ENCODE measurements at regions not wholly inside any gene's neighbourhood (a gene's known extent, or its start where the extent isn't known, plus 50 kb on each side); places are given as distances from the start of the nearest gene placed in this dataset.

DNA sequence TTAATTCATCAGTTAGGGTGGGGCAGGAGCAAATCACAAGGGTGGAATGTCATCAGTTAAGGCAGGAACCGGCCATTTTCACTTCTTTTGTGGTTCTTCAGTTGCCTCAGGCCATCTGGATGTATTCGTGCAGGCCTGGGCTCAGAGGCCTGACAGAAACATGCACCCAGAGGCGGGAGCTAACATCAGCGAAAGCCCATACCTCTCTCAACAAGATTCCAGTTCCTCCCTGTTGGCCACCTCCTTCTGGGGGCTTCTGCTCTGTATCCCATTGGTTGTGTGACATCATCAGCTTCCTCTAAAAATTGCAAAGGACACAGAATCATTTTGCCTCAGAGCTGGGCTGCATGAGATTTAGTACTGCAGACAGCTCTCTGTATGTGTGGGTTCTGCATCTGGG lies 134.3 kb downstream of the ZNF664 start:
- Histone ChIP-seq H3K27me3 (no peaks in the 10 kb centered on the region), H3K4me3 (no peak overlapping the region), H3K9me3 (no peaks in the 10 kb centered on the region), H3K27ac (no peak overlapping the region), H3K36me3 (no peaks in the 10 kb centered on the region), H3K4me1 (no peaks in the 10 kb centered on the region)
- intact Hi-C loops (cut with DNase I), result no loop called here
- DNase-seq, result no peak
- no peak for ATAC-seq
- TF ChIP-seq, protein P1, sequence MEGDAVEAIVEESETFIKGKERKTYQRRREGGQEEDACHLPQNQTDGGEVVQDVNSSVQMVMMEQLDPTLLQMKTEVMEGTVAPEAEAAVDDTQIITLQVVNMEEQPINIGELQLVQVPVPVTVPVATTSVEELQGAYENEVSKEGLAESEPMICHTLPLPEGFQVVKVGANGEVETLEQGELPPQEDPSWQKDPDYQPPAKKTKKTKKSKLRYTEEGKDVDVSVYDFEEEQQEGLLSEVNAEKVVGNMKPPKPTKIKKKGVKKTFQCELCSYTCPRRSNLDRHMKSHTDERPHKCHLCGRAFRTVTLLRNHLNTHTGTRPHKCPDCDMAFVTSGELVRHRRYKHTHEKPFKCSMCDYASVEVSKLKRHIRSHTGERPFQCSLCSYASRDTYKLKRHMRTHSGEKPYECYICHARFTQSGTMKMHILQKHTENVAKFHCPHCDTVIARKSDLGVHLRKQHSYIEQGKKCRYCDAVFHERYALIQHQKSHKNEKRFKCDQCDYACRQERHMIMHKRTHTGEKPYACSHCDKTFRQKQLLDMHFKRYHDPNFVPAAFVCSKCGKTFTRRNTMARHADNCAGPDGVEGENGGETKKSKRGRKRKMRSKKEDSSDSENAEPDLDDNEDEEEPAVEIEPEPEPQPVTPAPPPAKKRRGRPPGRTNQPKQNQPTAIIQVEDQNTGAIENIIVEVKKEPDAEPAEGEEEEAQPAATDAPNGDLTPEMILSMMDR (IDR thresholded peaks at IDR 0.05), result no peak

DNA sequence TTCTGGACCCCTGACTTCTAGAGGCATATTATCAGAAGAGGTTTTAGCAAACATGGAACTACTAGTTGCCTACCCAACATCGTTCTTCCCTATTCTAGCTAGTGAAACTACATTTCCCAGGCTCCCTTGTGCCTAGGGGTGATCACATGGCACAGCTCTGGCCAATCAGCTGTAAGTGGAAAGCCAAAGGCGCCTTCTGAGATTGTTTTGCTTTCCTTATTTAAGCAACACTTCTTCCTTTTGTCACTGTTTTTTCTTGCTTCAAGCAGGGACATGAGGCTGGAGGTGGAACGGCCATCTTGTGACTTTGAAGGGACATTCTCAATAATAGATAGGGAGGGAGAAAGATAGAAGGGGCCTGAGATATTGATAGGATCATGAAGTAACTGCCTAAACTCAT lies 136.7 kb downstream of the ZNF664 start:
- H3K4me3 ChIP-seq, result no peak overlapping the region
- no peaks in the 10 kb centered on the region for H3K9me3 ChIP-seq
- H3K4me1 ChIP-seq, result no peaks in the 10 kb centered on the region
- no peak for DNase-seq
- ATAC-seq, result no peak
- TF ChIP-seq, protein P1 (IDR thresholded peaks at IDR 0.05), result no peak
- H3K27ac ChIP-seq, result no peak overlapping the region
- H3K36me3 ChIP-seq, result no peaks in the 10 kb centered on the region
- intact Hi-C loops (cut with DNase I), result no loop called here
- no peaks in the 10 kb centered on the region for H3K27me3 ChIP-seq

DNA sequence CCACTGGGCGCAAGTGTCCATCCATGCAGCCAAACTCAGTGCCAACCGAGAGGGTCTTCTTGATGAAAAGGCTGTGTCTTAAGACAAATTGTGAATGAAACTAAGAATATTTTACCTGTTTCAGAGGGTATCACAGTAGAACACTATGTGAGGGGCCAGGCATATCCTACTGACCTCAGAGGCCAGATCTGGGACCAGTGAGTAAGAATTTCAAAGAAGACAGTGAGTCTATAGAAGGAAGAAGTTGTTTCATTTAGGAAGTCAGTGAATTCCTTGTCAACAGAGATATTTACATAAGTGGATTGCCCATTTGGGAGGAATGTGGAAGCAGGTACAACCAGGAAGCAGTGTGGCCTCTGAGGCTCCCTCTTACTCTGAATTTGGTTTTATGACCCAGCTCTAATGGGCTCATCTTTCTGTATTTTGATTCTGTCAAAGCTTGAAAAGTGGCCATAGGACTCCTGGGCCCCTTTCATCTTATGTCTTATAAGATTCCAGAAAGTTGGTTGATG lies 137.4 kb downstream of the ZNF664 start:
- TF ChIP-seq, protein P1 (IDR thresholded peaks at IDR 0.05), result no peak
- Histone ChIP-seq H3K36me3 (no peaks in the 10 kb centered on the region), H3K4me3 (no peak overlapping the region), H3K27ac (no peak overlapping the region), H3K27me3 (no peaks in the 10 kb centered on the region), H3K4me1 (no peaks in the 10 kb centered on the region), H3K9me3 (no peaks in the 10 kb centered on the region)
- DNase-seq, result no peak
- ATAC-seq, result no peak
- intact Hi-C loops (cut with DNase I), result no loop called here

DNA sequence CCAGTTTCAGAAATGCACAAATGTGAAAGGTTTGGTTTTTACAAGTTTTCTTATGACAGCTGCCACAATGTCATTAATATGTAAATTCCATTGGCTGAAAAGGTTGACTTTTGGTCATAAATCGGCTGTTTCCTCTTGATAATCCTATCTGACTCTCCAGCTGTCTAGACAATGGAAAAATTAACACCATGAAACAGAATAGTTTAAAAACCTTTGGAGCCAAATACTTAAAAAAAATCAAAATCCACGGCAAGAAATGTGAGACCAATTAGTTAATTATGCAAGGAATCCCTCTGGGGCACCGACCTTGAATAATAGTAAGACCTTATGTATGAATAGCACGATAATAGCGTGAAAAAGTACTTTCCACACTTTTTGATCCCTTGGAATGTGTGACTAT lies 138.0 kb downstream of the ZNF664 start:
- H3K9me3 ChIP-seq, result no peaks in the 10 kb centered on the region
- TF ChIP-seq, protein P1 (IDR thresholded peaks at IDR 0.05), result no peak
- intact Hi-C loops (cut with DNase I), result no loop called here
- no peak overlapping the region for H3K27ac ChIP-seq
- no peaks in the 10 kb centered on the region for H3K36me3 ChIP-seq
- H3K4me3 ChIP-seq, result no peak overlapping the region
- H3K27me3 ChIP-seq, result no peaks in the 10 kb centered on the region
- no peaks in the 10 kb centered on the region for H3K4me1 ChIP-seq
- ATAC-seq (no peak), DNase-seq (no peak)

DNA sequence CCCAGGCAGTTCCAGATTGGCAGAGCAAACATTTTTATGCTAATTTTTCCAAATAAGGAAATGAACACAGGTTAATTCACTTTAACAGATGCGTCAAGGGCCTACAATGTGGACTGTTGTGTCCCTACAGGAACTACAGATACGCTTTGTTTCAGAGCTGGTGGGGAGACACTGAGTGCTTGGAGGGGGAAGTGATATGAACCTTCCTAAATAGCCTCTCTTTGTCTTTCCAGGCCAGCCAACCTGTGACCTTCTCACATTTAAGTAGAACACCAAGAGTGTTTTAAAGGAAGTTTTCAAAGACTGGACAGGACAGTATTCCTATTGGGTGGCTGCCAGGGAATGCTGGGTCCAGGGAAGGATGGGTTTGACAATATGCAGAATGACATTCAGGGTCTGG lies 141.3 kb downstream of the ZNF664 start:
- H3K27ac ChIP-seq, result no peak overlapping the region
- H3K4me3 ChIP-seq, result no peak overlapping the region
- no peaks in the 10 kb centered on the region for H3K27me3 ChIP-seq
- DNase-seq, result no peak
- no peaks in the 10 kb centered on the region for H3K4me1 ChIP-seq
- intact Hi-C loops (cut with DNase I), result no loop called here
- ATAC-seq, result no peak
- H3K9me3 ChIP-seq, result no peaks in the 10 kb centered on the region
- TF ChIP-seq, protein P1 (IDR thresholded peaks at IDR 0.05), result no peak
- H3K36me3 ChIP-seq, result no peaks in the 10 kb centered on the region

DNA sequence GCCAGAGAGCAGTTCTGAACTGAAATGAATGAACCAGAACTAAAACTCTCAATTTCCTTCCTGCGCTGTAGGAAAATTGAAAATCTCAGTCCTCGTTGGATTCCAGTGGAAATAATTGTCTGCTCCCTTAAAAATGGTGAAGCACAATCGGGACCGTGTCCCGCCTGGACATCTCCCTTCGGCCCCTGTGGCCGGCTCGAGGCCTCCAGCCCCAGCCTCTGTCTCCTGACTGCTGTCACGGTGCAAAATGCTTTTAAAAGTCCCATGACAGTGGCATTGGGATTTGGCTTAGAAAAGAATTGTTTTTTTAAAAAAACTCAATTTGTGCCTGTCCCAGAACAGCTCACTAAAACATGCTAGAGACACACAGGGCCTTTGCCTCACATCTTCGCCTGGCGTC lies 142.5 kb downstream of the ZNF664 start:
- Histone ChIP-seq H3K27ac (no peak overlapping the region), H3K27me3 (no peaks in the 10 kb centered on the region), H3K9me3 (no peaks in the 10 kb centered on the region), H3K4me3 (no peak overlapping the region), H3K4me1 (no peaks in the 10 kb centered on the region), H3K36me3 (no peaks in the 10 kb centered on the region)
- intact Hi-C loops (cut with DNase I), result no loop called here
- TF ChIP-seq, protein P1 (IDR thresholded peaks at IDR 0.05), result no peak
- DNase-seq (no peak), ATAC-seq (no peak)

All from upper lobe of right lung (tissue), 1 donor.